ENCODE measurements at regions not wholly inside any gene's neighbourhood (a gene's known extent, or its start where the extent isn't known, plus 50 kb on each side); places are given as distances from the start of the nearest gene placed in this dataset.

GRCh38 chr1:4093856-4094565 is 193.9 kb upstream of the C1orf174 start:
- TF ChIP-seq CTCF (IDR thresholded peaks at IDR 0.05; ENCODE audit: insufficient read depth, low read length, poor library complexity, severe bottlenecking), result no peak
- no peak for TF ChIP-seq EZH2phosphoT487 (conservative IDR thresholded peaks at IDR 0.05; ENCODE audit: low read length)
